Keratinocyte (primary cell): ENCODE measurements at regions not wholly inside any gene's neighbourhood (a gene's known extent, or its start where the extent isn't known, plus 50 kb on each side); places are given as distances from the start of the nearest gene placed in this dataset.

Experiments used
- DNase-seq: peaks from one replicate; pipeline ENCODE4 v3.0.0-alpha.2; 2011; ENCODE audit warnings: low read depth, missing footprints, low spot score
- FAIRE-seq: peaks from 2 replicates; lab custom pipeline; 2011; peaks lifted over from hg19 to GRCh38; lab: Jason Lieb, UNC
- H2AFZ ChIP-seq: 2 replicates; pipeline ENCODE4 v1.6.0; 2012; ENCODE audit warnings: low read length, control low read depth, inconsistent platforms; ENCODE audit not compliant: control insufficient read depth
- H3K27ac ChIP-seq: 2 replicates; pipeline ENCODE4 v1.5.1; 2011; ENCODE audit warnings: low read length; ENCODE audit not compliant: control insufficient read depth, insufficient read depth
- H3K27me3 ChIP-seq: 3 replicates; pipeline ENCODE4 v1.6.0; 2011; ENCODE audit warnings: low read length; ENCODE audit not compliant: control insufficient read depth, insufficient read depth; ENCODE audit errors: extremely low read depth
- H3K36me3 ChIP-seq, 2 experiments: 2 replicates in 1 of 2; 3 replicates in 1 of 2; pipeline ENCODE4 v1.5.1; 2011; ENCODE audit warnings: low read length in 2 of 2, mild to moderate bottlenecking in 1 of 2; ENCODE audit not compliant: control insufficient read depth in 2 of 2, insufficient read depth in 2 of 2; ENCODE audit errors: extremely low read depth in 1 of 2
- H3K4me1 ChIP-seq: 3 replicates; pipeline ENCODE4 v1.5.1; 2011; ENCODE audit warnings: low read length; ENCODE audit not compliant: control insufficient read depth, insufficient read depth; ENCODE audit errors: extremely low read depth
- H3K4me2 ChIP-seq: 3 replicates; pipeline ENCODE4 v1.6.0; 2011; ENCODE audit warnings: low read depth, low read length; ENCODE audit not compliant: control insufficient read depth, insufficient read depth; ENCODE audit errors: extremely low read depth
- H3K4me3 ChIP-seq, 3 experiments: fragments of 200-600 bp in 1 of 3; sonication (generic) in 1 of 3; 2 replicates in 2 of 3; 3 replicates in 1 of 3; pipeline ENCODE4 v1.5.1; 2011 to 2016; ENCODE audit warnings: low read length in 3 of 3, mild to moderate bottlenecking in 3 of 3, control low read depth in 2 of 3, inconsistent platforms in 1 of 3, low read depth in 1 of 3, mixed read lengths in 1 of 3, mixed run types in 1 of 3, moderate library complexity in 1 of 3; ENCODE audit not compliant: control insufficient read depth in 2 of 3, insufficient read depth in 2 of 3; ENCODE audit errors: extremely low read depth in 1 of 3
- H3K79me2 ChIP-seq: 2 replicates; pipeline ENCODE4 v1.6.0; 2012; ENCODE audit warnings: low read length; ENCODE audit not compliant: control insufficient read depth, insufficient read depth
- H3K9ac ChIP-seq: 3 replicates; pipeline ENCODE4 v1.6.0; 2011; ENCODE audit warnings: low read length; ENCODE audit not compliant: control insufficient read depth, insufficient read depth; ENCODE audit errors: extremely low read depth
- H3K9me1 ChIP-seq: 3 replicates; pipeline ENCODE4 v1.6.0; 2011; ENCODE audit warnings: low read length; ENCODE audit not compliant: control insufficient read depth, insufficient read depth; ENCODE audit errors: extremely low read depth
- H3K9me3 ChIP-seq: 2 replicates; pipeline ENCODE4 v1.5.1; 2012; ENCODE audit warnings: low read depth, low read length; ENCODE audit not compliant: control insufficient read depth
- H4K20me1 ChIP-seq: 3 replicates; pipeline ENCODE4 v1.6.0; 2011; ENCODE audit warnings: low read length; ENCODE audit not compliant: control insufficient read depth, insufficient read depth; ENCODE audit errors: extremely low read depth
- EZH2 ChIP-seq: IDR thresholded peaks from one replicate; pipeline ENCODE4 v1.6.1; 2012; ENCODE audit warnings: inconsistent platforms, mild to moderate bottlenecking, low read length, moderate library complexity
- dilution Hi-C: fragments of 300-500 bp; cut with MboI; formaldehyde crosslinking; loops from one replicate; pipeline ENCODE4 v1.7.0; 2020; ENCODE audit warnings: low sequenced_read_pairs; ENCODE audit not compliant: extremely low pct_ligation_motif_present
- TF ChIP-seq, protein P1 (sequence below), 3 experiments: IDR thresholded peaks in 1 of 3; conservative IDR thresholded peaks in 1 of 3; optimal IDR thresholded peaks in 1 of 3; 2 replicates in 2 of 3; 3 replicates in 1 of 3; pipeline versions ENCODE3 to v1.5.1; 2011; ENCODE audit warnings: low read length in 3 of 3, mild to moderate bottlenecking in 3 of 3, moderate library complexity in 2 of 3, control low read depth in 1 of 3, inconsistent platforms in 1 of 3; ENCODE audit not compliant: insufficient read depth in 2 of 3; ENCODE audit errors: extremely low read depth in 1 of 3

DNA sequence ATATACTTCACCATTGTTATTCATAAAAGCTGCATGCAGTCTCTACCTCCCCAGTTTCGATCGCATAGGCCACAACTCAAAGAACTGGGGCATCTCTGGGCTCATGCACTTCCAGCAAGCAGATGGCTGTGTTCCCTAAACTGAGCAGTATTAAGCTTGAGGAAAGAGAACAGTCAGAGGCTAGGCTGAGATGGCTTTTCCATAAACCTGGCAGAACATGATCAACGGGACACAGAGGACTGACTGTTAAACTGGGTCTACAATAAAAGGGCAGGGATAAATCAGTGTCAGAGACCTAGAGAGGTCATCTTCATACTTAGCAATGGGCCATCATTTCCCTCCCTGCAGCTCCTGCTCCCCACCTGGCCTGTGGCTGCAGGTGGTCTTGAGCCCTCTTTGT lies 171.0 kb upstream of the NECTIN1 start:
- Histone ChIP-seq H3K36me3 (no peaks in the 10 kb centered on the region), H3K79me2 (no peaks in the 10 kb centered on the region), H3K9ac (no peak overlapping the region), H3K4me2 (no peak overlapping the region), H3K4me3 (no peak overlapping the region), H3K27me3 (peaks cover 10% of the 10 kb centered on the region), H3K4me1 (no peaks in the 10 kb centered on the region), H2AFZ (no peak overlapping the region), H4K20me1 (no peaks in the 10 kb centered on the region), H3K9me3 (no peaks in the 10 kb centered on the region), H3K9me1 (no peaks in the 10 kb centered on the region), H3K27ac (no peak overlapping the region)
- DNase-seq (no peak), FAIRE-seq (no peak)
- dilution Hi-C loops, result no loop called here
- no peak for TF ChIP-seq EZH2
- TF ChIP-seq, protein P1, sequence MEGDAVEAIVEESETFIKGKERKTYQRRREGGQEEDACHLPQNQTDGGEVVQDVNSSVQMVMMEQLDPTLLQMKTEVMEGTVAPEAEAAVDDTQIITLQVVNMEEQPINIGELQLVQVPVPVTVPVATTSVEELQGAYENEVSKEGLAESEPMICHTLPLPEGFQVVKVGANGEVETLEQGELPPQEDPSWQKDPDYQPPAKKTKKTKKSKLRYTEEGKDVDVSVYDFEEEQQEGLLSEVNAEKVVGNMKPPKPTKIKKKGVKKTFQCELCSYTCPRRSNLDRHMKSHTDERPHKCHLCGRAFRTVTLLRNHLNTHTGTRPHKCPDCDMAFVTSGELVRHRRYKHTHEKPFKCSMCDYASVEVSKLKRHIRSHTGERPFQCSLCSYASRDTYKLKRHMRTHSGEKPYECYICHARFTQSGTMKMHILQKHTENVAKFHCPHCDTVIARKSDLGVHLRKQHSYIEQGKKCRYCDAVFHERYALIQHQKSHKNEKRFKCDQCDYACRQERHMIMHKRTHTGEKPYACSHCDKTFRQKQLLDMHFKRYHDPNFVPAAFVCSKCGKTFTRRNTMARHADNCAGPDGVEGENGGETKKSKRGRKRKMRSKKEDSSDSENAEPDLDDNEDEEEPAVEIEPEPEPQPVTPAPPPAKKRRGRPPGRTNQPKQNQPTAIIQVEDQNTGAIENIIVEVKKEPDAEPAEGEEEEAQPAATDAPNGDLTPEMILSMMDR (optimal IDR thresholded peaks at IDR 0.05 in 1 of 3, IDR thresholded peaks at IDR 0.05 in 1 of 3, conservative IDR thresholded peaks at IDR 0.05 in 1 of 3; ENCODE audit: extremely low read depth in 1 of 3, insufficient read depth in 2 of 3, low read length in 3 of 3), result no peak

DNA sequence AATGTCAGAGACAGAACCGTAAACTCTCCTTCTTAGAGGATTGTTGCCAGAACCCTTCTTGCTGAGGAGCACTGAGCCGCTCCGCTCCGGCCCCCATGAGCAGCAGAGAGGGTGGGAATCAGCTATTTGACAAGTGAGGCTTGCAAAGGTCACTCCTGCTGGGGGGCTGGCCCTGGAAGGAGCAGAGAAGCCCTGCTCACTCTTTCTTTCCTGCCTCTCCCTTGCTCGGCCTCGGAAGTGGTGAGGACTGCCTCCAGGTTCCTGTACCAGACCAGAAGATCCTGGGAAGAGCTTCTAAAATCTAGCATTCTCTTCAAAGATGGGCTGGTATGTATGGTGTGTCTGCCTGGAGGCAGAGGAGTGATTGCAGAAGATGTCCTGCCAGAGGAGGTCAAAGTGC lies 168.6 kb upstream of the NECTIN1 start:
- Histone ChIP-seq H3K36me3 (no peaks in the 10 kb centered on the region), H3K9ac (no peak overlapping the region), H3K27me3 (peaks cover 13% of the 10 kb centered on the region), H3K4me1 (no peaks in the 10 kb centered on the region), H3K79me2 (no peaks in the 10 kb centered on the region), H3K4me2 (no peak overlapping the region), H4K20me1 (no peaks in the 10 kb centered on the region), H2AFZ (no peak overlapping the region), H3K9me1 (no peaks in the 10 kb centered on the region), H3K9me3 (no peaks in the 10 kb centered on the region), H3K4me3 (no peak overlapping the region), H3K27ac (no peak overlapping the region)
- TF ChIP-seq, protein P1 (optimal IDR thresholded peaks at IDR 0.05 in 1 of 3, IDR thresholded peaks at IDR 0.05 in 1 of 3, conservative IDR thresholded peaks at IDR 0.05 in 1 of 3; ENCODE audit: extremely low read depth in 1 of 3, insufficient read depth in 2 of 3, low read length in 3 of 3), result no peak
- no peak for TF ChIP-seq EZH2
- dilution Hi-C loops, result no loop called here
- DNase-seq (no peak), FAIRE-seq (no peak)
